OCI-LY7 (cell line): ENCODE measurements at regions not wholly inside any gene's neighbourhood (a gene's known extent, or its start where the extent isn't known, plus 50 kb on each side); places are given as distances from the start of the nearest gene placed in this dataset.
"Not testable (repeated sequence)": the region's sequence is repeated elsewhere in the genome, so short reads cannot be mapped to it uniquely, and the experiment has no call there.

Experiments used
- BruUV-seq: library from RNA; stranded (reverse); fragments of 400-500 nt; replicated peaks from 2 replicates; lab custom pipeline; 2021; lab: Mats Ljungman, UMichigan
- CTCF ChIA-PET: fragments of 300-600 bp; sonication (Branson Sonifier 250); formaldehyde crosslinking; loops from one replicate; lab custom pipeline; 2022; ENCODE audit warnings: antibody characterized with exemption; ENCODE audit not compliant: unreplicated experiment; lab: Charles Lee
- POLR2A ChIA-PET: fragments of 300-600 bp; sonication (Branson Sonifier 250); formaldehyde crosslinking; loops from one replicate; lab custom pipeline; 2022; ENCODE audit warnings: antibody characterized with exemption; lab: Charles Lee
- DNase-seq: peaks from one replicate; pipeline ENCODE4 v3.0.0-alpha.2; 2015; ENCODE audit warnings: low spot score
- H2AFZ ChIP-seq: fragments of 200-600 bp; sonication (generic), shearing (Covaris generic); 2 replicates; pipeline ENCODE4 v1.6.1; 2014; ENCODE audit warnings: mild to moderate bottlenecking, antibody characterized with exemption, low read length, moderate library complexity
- H3K27ac ChIP-seq: fragments of 200-600 bp; sonication (generic); 2 replicates; pipeline ENCODE4 v1.5.1; 2014; ENCODE audit warnings: mixed run types, low read depth, mild to moderate bottlenecking, moderate library complexity, low read length, inconsistent platforms; ENCODE audit not compliant: poor library complexity, severe bottlenecking
- H3K36me3 ChIP-seq: fragments of 200-600 bp; sonication (generic); 2 replicates; pipeline ENCODE4 v1.6.1; 2014; ENCODE audit warnings: mild to moderate bottlenecking, antibody characterized with exemption, low read length, moderate library complexity, mixed read lengths; ENCODE audit not compliant: insufficient read depth
- H3K4me1 ChIP-seq: fragments of 200-600 bp; sonication (generic); 2 replicates; pipeline ENCODE4 v1.5.1; 2014; ENCODE audit warnings: mild to moderate bottlenecking, low read length; ENCODE audit not compliant: insufficient read depth, poor library complexity, severe bottlenecking
- H3K4me2 ChIP-seq: fragments of 200-600 bp; sonication (generic); 2 replicates; pipeline ENCODE4 v1.6.1; 2014; ENCODE audit warnings: mild to moderate bottlenecking, low read length
- H3K4me3 ChIP-seq: fragments of 200-600 bp; sonication (generic); 2 replicates; pipeline ENCODE4 v1.5.1; 2014; ENCODE audit warnings: mild to moderate bottlenecking, low read depth, low read length; ENCODE audit not compliant: poor library complexity, severe bottlenecking
- H3K79me2 ChIP-seq: fragments of 200-600 bp; sonication (generic); 2 replicates; pipeline ENCODE4 v1.6.1; 2016; ENCODE audit warnings: low read depth, mild to moderate bottlenecking, low read length, moderate library complexity, mixed read lengths; ENCODE audit not compliant: insufficient read depth
- H3K9me2 ChIP-seq: fragments of 200-600 bp; sonication (generic); 2 replicates; pipeline ENCODE4 v1.6.1; 2016; ENCODE audit warnings: mild to moderate bottlenecking, low read length, mixed read lengths; ENCODE audit not compliant: insufficient read depth
- H3K9me3 ChIP-seq: fragments of 200-600 bp; sonication (generic); 2 replicates; pipeline ENCODE4 v1.6.1; 2014; ENCODE audit warnings: mild to moderate bottlenecking, mixed run types, low read length, mixed read lengths
- H4K20me1 ChIP-seq: fragments of 200-600 bp; sonication (generic); 2 replicates; pipeline ENCODE4 v1.6.1; 2014; ENCODE audit warnings: mild to moderate bottlenecking, antibody characterized with exemption, low read length, moderate library complexity, mixed read lengths; ENCODE audit not compliant: insufficient read depth
- CTCF ChIP-seq: fragments of 200-600 bp; sonication (generic); conservative IDR thresholded peaks from 2 replicates; pipeline ENCODE4 v1.5.1; 2014; ENCODE audit warnings: mild to moderate bottlenecking, antibody characterized with exemption, low read length, moderate library complexity, mixed read lengths
- EZH2phosphoT487 ChIP-seq: fragments of 200-600 bp; sonication (generic); IDR thresholded peaks from 2 replicates; pipeline ENCODE4 v1.6.1; 2018; ENCODE audit warnings: low read depth, borderline replicate concordance, mild to moderate bottlenecking, mixed run types, antibody characterized with exemption, low read length, moderate library complexity, mixed read lengths
- intact Hi-C: fragments of 100-400 bp; cut with micrococcal nuclease; formaldehyde crosslinking; loops from one replicate; pipeline ENCODE4 v1.10.0; 2022; ENCODE audit not compliant: unreplicated experiment

GRCh38 chr1:166489670-166490436, 323.1 kb upstream of the FAM78B start:
- no peak overlapping the region for H3K27ac ChIP-seq
- BruUV-seq: no TSS peak

DNA sequence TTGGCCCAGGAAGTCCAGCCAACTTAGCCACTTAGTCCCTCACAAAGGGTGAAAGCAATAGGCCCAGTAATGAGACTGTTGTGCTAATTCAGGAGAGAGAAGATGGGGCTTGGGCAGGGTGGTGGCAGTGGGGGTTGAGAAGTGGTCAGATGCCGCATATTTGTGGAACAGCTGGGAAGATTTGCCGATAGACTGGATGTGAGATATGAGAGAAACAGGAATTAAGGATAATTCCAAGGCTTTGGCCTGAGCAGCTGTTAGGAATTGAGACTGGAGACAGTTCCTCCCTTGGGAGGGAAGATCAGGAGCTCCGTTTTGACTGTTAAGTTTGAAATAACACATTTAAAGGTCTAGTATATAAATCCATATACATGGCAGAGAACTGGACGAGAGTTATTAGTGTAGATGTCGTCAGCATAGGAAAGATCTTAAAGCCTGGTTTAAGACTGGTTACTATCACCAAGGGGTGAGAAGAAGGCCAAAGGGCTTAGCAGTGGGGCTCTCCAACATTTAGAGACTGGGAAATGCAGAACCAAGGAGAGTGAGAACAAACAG, 323.7 kb upstream of the FAM78B start:
- peaks cover 6% of the 10 kb centered on the region for H3K4me1 ChIP-seq
- H3K9me3 ChIP-seq: no peaks in the 10 kb centered on the region
- no peaks in the 10 kb centered on the region for H3K79me2 ChIP-seq
- peak overlapping the region; percentile 64 for H3K4me3 ChIP-seq
- no peaks in the 10 kb centered on the region for H3K9me2 ChIP-seq
- H4K20me1 ChIP-seq: no peaks in the 10 kb centered on the region
- intact Hi-C loops: no loop called here
- no peak for DNase-seq
- peak overlapping the region; percentile 94 for H2AFZ ChIP-seq
- no peaks in the 10 kb centered on the region for H3K36me3 ChIP-seq
- H3K27ac ChIP-seq: no peak overlapping the region
- ChIA-PET CTCF (no interaction called here), POLR2A (interaction anchor here (0.6 kb wide), 1 partner anchor 1491 kb away, joined by 4 read pairs; no protein-coding TSS in a partner anchor)
- H3K4me2 ChIP-seq: peak overlapping the region; percentile 68
- TF ChIP-seq CTCF: no peak
- TF ChIP-seq EZH2phosphoT487: no peak
- BruUV-seq: no TSS peak

More at GRCh38 chr1:166489670-166490436, 323.1 kb upstream of the FAM78B start:
- DNase-seq: peak; percentile 40
- Histone ChIP-seq H3K4me1 (peaks cover 6% of the 10 kb centered on the region), H3K9me3 (no peaks in the 10 kb centered on the region), H3K4me3 (peak overlapping the region; percentile 64), H3K4me2 (peak overlapping the region; percentile 68), H3K79me2 (no peaks in the 10 kb centered on the region), H3K36me3 (no peaks in the 10 kb centered on the region), H3K9me2 (no peaks in the 10 kb centered on the region), H4K20me1 (no peaks in the 10 kb centered on the region), H2AFZ (peak overlapping the region; percentile 94)
- intact Hi-C loops: no loop called here
- TF ChIP-seq CTCF (no peak), EZH2phosphoT487 (no peak)
- ChIA-PET POLR2A (interaction anchor here (0.5 to 0.6 kb wide), 2 partner anchors 354 to 1490 kb away, joined by 4 read pairs; no protein-coding TSS in a partner anchor), CTCF (no interaction called here)

DNA sequence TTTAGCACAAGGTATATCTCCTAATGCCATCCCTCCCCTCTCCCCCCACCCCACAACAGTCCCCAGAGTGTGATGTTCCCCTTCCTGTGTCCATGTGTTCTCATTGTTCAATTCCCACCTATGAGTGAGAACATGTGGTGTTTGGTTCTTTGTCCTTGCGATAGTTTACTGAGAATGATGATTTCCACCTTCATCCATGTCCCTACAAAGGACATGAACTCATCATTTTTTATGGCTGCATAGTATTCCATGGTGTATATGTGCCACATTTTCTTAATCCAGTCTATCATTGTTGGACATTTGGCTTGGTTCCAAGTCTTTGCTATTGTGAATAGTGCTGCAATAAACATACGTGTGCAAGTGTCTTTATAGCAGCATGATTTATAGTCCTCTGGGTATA, 327.0 kb upstream of the FAM78B start:
- H3K9me2 ChIP-seq, BruUV-seq, intact Hi-C loops, H3K36me3 ChIP-seq, CTCF ChIA-PET, H3K4me2 ChIP-seq, H2AFZ ChIP-seq, H4K20me1 ChIP-seq, POLR2A ChIA-PET, H3K4me3 ChIP-seq, H3K27ac ChIP-seq, DNase-seq, H3K79me2 ChIP-seq, H3K4me1 ChIP-seq, H3K9me3 ChIP-seq: not testable (repeated sequence)
